ENCODE measurements at regions not wholly inside any gene's neighbourhood (a gene's known extent, or its start where the extent isn't known, plus 50 kb on each side); places are given as distances from the start of the nearest gene placed in this dataset.

- no peak overlapping the region for H3K4me3 Mint-ChIP-seq (ENCODE audit: unreplicated experiment)
- H3K36me3 Mint-ChIP-seq (ENCODE audit: unreplicated experiment), result no peaks in the 10 kb centered on the region
- peaks cover 37% of the 10 kb centered on the region for H3K4me1 Mint-ChIP-seq (ENCODE audit: unreplicated experiment)
- peak overlapping the region; percentile 84 for H3K27ac Mint-ChIP-seq (ENCODE audit: unreplicated experiment)
- no peaks in the 10 kb centered on the region for H3K9me3 Mint-ChIP-seq (ENCODE audit: unreplicated experiment)
- DNase-seq (ENCODE audit: extremely low spot score, unreplicated experiment), result no peak
- H3K27me3 Mint-ChIP-seq (ENCODE audit: unreplicated experiment), result no peaks in the 10 kb centered on the region
- no peak for TF ChIP-seq CTCF (IDR thresholded peaks at IDR 0.05)
Measured at GRCh38 chr3:159866201-159866746, 122.4 kb upstream of the IL12A start.

GRCh38 chr3:159867372-159867771 lies 121.3 kb upstream of the IL12A start:
- no peak for TF ChIP-seq CTCF (IDR thresholded peaks at IDR 0.05)
- H3K27me3 Mint-ChIP-seq (ENCODE audit: unreplicated experiment), result no peaks in the 10 kb centered on the region
- DNase-seq (ENCODE audit: extremely low spot score, unreplicated experiment), result no peak
- no peaks in the 10 kb centered on the region for H3K36me3 Mint-ChIP-seq (ENCODE audit: unreplicated experiment)
- peaks cover 30% of the 10 kb centered on the region for H3K4me1 Mint-ChIP-seq (ENCODE audit: unreplicated experiment)
- H3K9me3 Mint-ChIP-seq (ENCODE audit: unreplicated experiment), result no peaks in the 10 kb centered on the region
- H3K4me3 Mint-ChIP-seq (ENCODE audit: unreplicated experiment), result no peak overlapping the region
- peak overlapping the region; percentile 43 for H3K27ac Mint-ChIP-seq (ENCODE audit: unreplicated experiment)

GRCh38 chr3:159870723-159871122 lies 117.9 kb upstream of the IL12A start:
- no peaks in the 10 kb centered on the region for H3K9me3 Mint-ChIP-seq (ENCODE audit: unreplicated experiment)
- no peak overlapping the region for H3K27ac Mint-ChIP-seq (ENCODE audit: unreplicated experiment)
- DNase-seq (ENCODE audit: extremely low spot score, unreplicated experiment), result no peak
- H3K36me3 Mint-ChIP-seq (ENCODE audit: unreplicated experiment), result no peaks in the 10 kb centered on the region
- TF ChIP-seq CTCF (IDR thresholded peaks at IDR 0.05), result no peak
- peaks cover 33% of the 10 kb centered on the region for H3K4me1 Mint-ChIP-seq (ENCODE audit: unreplicated experiment)
- no peak overlapping the region for H3K4me3 Mint-ChIP-seq (ENCODE audit: unreplicated experiment)
- H3K27me3 Mint-ChIP-seq (ENCODE audit: unreplicated experiment), result no peaks in the 10 kb centered on the region

GRCh38 chr3:159872374-159873109 lies 116.1 kb upstream of the IL12A start:
- TF ChIP-seq CTCF (IDR thresholded peaks at IDR 0.05), result no peak
- H3K4me1 Mint-ChIP-seq (ENCODE audit: unreplicated experiment), result peaks cover 24% of the 10 kb centered on the region
- peak overlapping the region; percentile 77 for H3K27ac Mint-ChIP-seq (ENCODE audit: unreplicated experiment)
- H3K27me3 Mint-ChIP-seq (ENCODE audit: unreplicated experiment), result no peaks in the 10 kb centered on the region
- no peak for DNase-seq (ENCODE audit: extremely low spot score, unreplicated experiment)
- no peak overlapping the region for H3K4me3 Mint-ChIP-seq (ENCODE audit: unreplicated experiment)
- no peaks in the 10 kb centered on the region for H3K9me3 Mint-ChIP-seq (ENCODE audit: unreplicated experiment)
- no peaks in the 10 kb centered on the region for H3K36me3 Mint-ChIP-seq (ENCODE audit: unreplicated experiment)

GRCh38 chr3:159875116-159875515 lies 113.5 kb upstream of the IL12A start:
- no peak for DNase-seq (ENCODE audit: extremely low spot score, unreplicated experiment)
- peaks cover 27% of the 10 kb centered on the region for H3K4me1 Mint-ChIP-seq (ENCODE audit: unreplicated experiment)
- no peaks in the 10 kb centered on the region for H3K27me3 Mint-ChIP-seq (ENCODE audit: unreplicated experiment)
- H3K4me3 Mint-ChIP-seq (ENCODE audit: unreplicated experiment), result no peak overlapping the region
- H3K9me3 Mint-ChIP-seq (ENCODE audit: unreplicated experiment), result no peaks in the 10 kb centered on the region
- H3K27ac Mint-ChIP-seq (ENCODE audit: unreplicated experiment), result no peak overlapping the region
- peaks cover 1% of the 10 kb centered on the region for H3K36me3 Mint-ChIP-seq (ENCODE audit: unreplicated experiment)
- TF ChIP-seq CTCF (IDR thresholded peaks at IDR 0.05), result no peak
